ENCODE measurements at regions not wholly inside any gene's neighbourhood (a gene's known extent, or its start where the extent isn't known, plus 50 kb on each side); places are given as distances from the start of the nearest gene placed in this dataset.

GRCh38 chr17:11182430-11182829 lies 58.6 kb upstream of the SHISA6 start:
- H3K9me3 Mint-ChIP-seq (ENCODE audit: unreplicated experiment): peaks cover 2% of the 10 kb centered on the region
- no peak for DNase-seq (ENCODE audit: low read depth)
- Histone ChIP-seq H4K20me1 (ENCODE audit: insufficient read depth, low read length) (no peaks in the 10 kb centered on the region), H3K27me3 (ENCODE audit: insufficient read depth, low read length) (no peaks in the 10 kb centered on the region), H3K4me3 (ENCODE audit: insufficient read depth, low read depth, low read length) (no peak overlapping the region), H3K27ac (ENCODE audit: low read depth, low read length) (no peak overlapping the region), H3K4me2 (ENCODE audit: low read length) (no peak overlapping the region), H3K9ac (ENCODE audit: low read length) (no peak overlapping the region), H3K79me2 (ENCODE audit: insufficient read depth, low read length) (no peaks in the 10 kb centered on the region), H2AFZ (ENCODE audit: low read depth, low read length) (no peak overlapping the region), H3K9me3 (ENCODE audit: insufficient read depth, low read depth, low read length) (no peaks in the 10 kb centered on the region), H3K36me3 (ENCODE audit: insufficient read depth, low read length) (no peaks in the 10 kb centered on the region), H3K4me1 (ENCODE audit: insufficient read depth, low read length) (no peaks in the 10 kb centered on the region)
- no peak for FAIRE-seq
- no peaks in the 10 kb centered on the region for H3K27me3 Mint-ChIP-seq (ENCODE audit: low read depth, unreplicated experiment)
- no peak overlapping the region for H3K27ac Mint-ChIP-seq (ENCODE audit: unreplicated experiment)
- H3K4me3 Mint-ChIP-seq (ENCODE audit: unreplicated experiment): no peak overlapping the region
- TF ChIP-seq EZH2 (IDR thresholded peaks at IDR 0.05; ENCODE audit: insufficient read depth, low read length) (no peak), CTCF (IDR thresholded peaks at IDR 0.05; ENCODE audit: insufficient read depth, low read depth, low read length) (no peak)
- H3K36me3 Mint-ChIP-seq (ENCODE audit: low read depth, unreplicated experiment): no peaks in the 10 kb centered on the region
- H3K4me1 Mint-ChIP-seq (ENCODE audit: low read depth, unreplicated experiment): no peaks in the 10 kb centered on the region

GRCh38 chr17:11178581-11178980 lies 62.4 kb upstream of the SHISA6 start:
- Histone ChIP-seq H3K4me1 (ENCODE audit: insufficient read depth, low read length) (no peaks in the 10 kb centered on the region), H3K4me3 (ENCODE audit: insufficient read depth, low read depth, low read length) (no peak overlapping the region), H3K36me3 (ENCODE audit: insufficient read depth, low read length) (no peaks in the 10 kb centered on the region), H3K27ac (ENCODE audit: low read depth, low read length) (no peak overlapping the region), H4K20me1 (ENCODE audit: insufficient read depth, low read length) (no peaks in the 10 kb centered on the region), H3K4me2 (ENCODE audit: low read length) (no peak overlapping the region), H3K79me2 (ENCODE audit: insufficient read depth, low read length) (no peaks in the 10 kb centered on the region), H3K9ac (ENCODE audit: low read length) (no peak overlapping the region), H3K27me3 (ENCODE audit: insufficient read depth, low read length) (no peaks in the 10 kb centered on the region), H3K9me3 (ENCODE audit: insufficient read depth, low read depth, low read length) (no peaks in the 10 kb centered on the region), H2AFZ (ENCODE audit: low read depth, low read length) (no peak overlapping the region)
- FAIRE-seq (no peak), DNase-seq (ENCODE audit: low read depth) (no peak)
- Mint-ChIP-seq H3K27ac (ENCODE audit: unreplicated experiment) (no peak overlapping the region), H3K27me3 (ENCODE audit: low read depth, unreplicated experiment) (no peaks in the 10 kb centered on the region), H3K4me1 (ENCODE audit: low read depth, unreplicated experiment) (no peaks in the 10 kb centered on the region), H3K9me3 (ENCODE audit: unreplicated experiment) (peaks cover 12% of the 10 kb centered on the region), H3K36me3 (ENCODE audit: low read depth, unreplicated experiment) (no peaks in the 10 kb centered on the region), H3K4me3 (ENCODE audit: unreplicated experiment) (no peak overlapping the region)
- TF ChIP-seq EZH2 (IDR thresholded peaks at IDR 0.05; ENCODE audit: insufficient read depth, low read length): no peak
- TF ChIP-seq CTCF (IDR thresholded peaks at IDR 0.05; ENCODE audit: insufficient read depth, low read depth, low read length): no peak

GRCh38 chr17:11177340-11177739 lies 63.7 kb upstream of the SHISA6 start:
- no peak for DNase-seq (ENCODE audit: low read depth)
- H3K4me1 Mint-ChIP-seq (ENCODE audit: low read depth, unreplicated experiment): no peaks in the 10 kb centered on the region

More at GRCh38 chr17:11177340-11177739, 63.7 kb upstream of the SHISA6 start:
- no peak overlapping the region for H3K9ac ChIP-seq (ENCODE audit: low read length)
- H3K9me3 Mint-ChIP-seq (ENCODE audit: unreplicated experiment): peaks cover 12% of the 10 kb centered on the region
- no peak for FAIRE-seq
- H3K36me3 Mint-ChIP-seq (ENCODE audit: low read depth, unreplicated experiment): no peaks in the 10 kb centered on the region
- H3K27me3 ChIP-seq (ENCODE audit: insufficient read depth, low read length): no peaks in the 10 kb centered on the region
- H3K79me2 ChIP-seq (ENCODE audit: insufficient read depth, low read length): no peaks in the 10 kb centered on the region
- no peak overlapping the region for H3K4me2 ChIP-seq (ENCODE audit: low read length)
- H3K4me3 Mint-ChIP-seq (ENCODE audit: unreplicated experiment): no peak overlapping the region
- no peak for TF ChIP-seq EZH2 (IDR thresholded peaks at IDR 0.05; ENCODE audit: insufficient read depth, low read length)
- no peak for TF ChIP-seq CTCF (IDR thresholded peaks at IDR 0.05; ENCODE audit: insufficient read depth, low read depth, low read length)
- no peak overlapping the region for H3K27ac ChIP-seq (ENCODE audit: low read depth, low read length)
- no peak overlapping the region for H2AFZ ChIP-seq (ENCODE audit: low read depth, low read length)
- no peaks in the 10 kb centered on the region for H3K4me1 ChIP-seq (ENCODE audit: insufficient read depth, low read length)
- H3K36me3 ChIP-seq (ENCODE audit: insufficient read depth, low read length): no peaks in the 10 kb centered on the region
- no peaks in the 10 kb centered on the region for H4K20me1 ChIP-seq (ENCODE audit: insufficient read depth, low read length)
- H3K27ac Mint-ChIP-seq (ENCODE audit: unreplicated experiment): no peak overlapping the region
- no peaks in the 10 kb centered on the region for H3K9me3 ChIP-seq (ENCODE audit: insufficient read depth, low read depth, low read length)
- no peak overlapping the region for H3K4me3 ChIP-seq (ENCODE audit: insufficient read depth, low read depth, low read length)
- H3K27me3 Mint-ChIP-seq (ENCODE audit: low read depth, unreplicated experiment): no peaks in the 10 kb centered on the region
